GM18858 (cell line): ENCODE measurements at regions not wholly inside any gene's neighbourhood (a gene's known extent, or its start where the extent isn't known, plus 50 kb on each side); places are given as distances from the start of the nearest gene placed in this dataset.

Source experiments
- ATAC-seq: cut with Tn5 transposase; IDR thresholded peaks from one replicate; pipeline ENCODE4 v1.9.1; 2021; ENCODE audit not compliant: unreplicated experiment

DNA sequence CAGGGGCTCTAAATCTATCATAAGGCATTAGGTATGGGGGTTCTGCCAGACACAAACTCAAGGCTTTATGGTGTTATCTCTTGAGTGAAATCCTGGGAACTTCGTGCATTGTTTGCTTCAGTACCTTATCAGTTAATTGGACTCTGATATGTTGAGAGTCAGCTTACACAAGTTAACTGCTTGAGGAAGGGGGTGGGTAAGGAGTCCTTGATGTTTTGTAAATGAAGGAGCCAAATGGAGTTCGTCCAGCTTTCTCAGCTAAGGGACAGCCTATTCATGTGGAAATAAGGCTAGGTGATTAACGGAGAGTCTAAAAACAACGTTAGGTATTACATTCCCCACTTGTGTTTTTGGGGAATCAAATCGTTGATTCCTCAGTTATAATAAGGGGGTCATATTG, 157.4 kb downstream of the TRIM27 start:
- no peak for ATAC-seq

DNA sequence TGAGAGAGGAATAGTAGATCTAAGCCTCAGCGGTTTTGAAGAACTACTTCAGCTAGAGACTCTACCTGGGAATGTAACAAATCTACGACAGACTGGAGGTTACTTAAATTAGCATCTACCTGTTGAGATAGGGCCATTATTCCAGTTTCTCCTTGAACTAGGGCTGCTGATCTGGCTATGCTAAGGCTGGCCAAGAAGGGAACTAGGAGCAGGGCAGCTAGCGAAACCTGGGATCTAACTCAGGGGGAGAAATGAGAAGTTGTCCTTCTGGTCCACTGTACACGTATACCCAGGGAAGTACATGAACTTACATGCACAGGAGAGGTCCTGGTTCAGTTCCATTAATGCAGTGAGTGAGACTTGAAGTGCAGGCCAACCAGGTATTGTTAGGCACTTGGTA, 156.7 kb downstream of the TRIM27 start:
- ATAC-seq, result no peak

DNA sequence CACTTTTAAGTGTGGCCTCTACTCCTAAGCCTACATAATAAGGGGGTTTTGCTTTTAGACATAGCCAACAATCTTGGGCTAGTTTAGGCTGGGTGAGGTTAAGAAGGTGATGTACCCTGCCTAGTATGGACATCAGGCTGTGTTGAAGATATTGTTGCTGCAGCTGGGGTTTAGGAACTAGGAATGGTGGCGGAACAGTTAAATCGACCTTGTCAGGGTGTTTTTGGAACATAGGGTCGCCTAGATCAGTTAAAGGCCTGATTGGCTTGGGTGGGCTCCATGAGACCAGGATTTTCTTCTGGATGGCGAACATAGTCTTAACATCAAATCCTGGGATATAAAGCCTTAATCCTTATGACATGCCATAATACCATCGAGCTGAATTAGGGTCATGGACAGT, 156.1 kb downstream of the TRIM27 start:
- ATAC-seq, result no peak

DNA sequence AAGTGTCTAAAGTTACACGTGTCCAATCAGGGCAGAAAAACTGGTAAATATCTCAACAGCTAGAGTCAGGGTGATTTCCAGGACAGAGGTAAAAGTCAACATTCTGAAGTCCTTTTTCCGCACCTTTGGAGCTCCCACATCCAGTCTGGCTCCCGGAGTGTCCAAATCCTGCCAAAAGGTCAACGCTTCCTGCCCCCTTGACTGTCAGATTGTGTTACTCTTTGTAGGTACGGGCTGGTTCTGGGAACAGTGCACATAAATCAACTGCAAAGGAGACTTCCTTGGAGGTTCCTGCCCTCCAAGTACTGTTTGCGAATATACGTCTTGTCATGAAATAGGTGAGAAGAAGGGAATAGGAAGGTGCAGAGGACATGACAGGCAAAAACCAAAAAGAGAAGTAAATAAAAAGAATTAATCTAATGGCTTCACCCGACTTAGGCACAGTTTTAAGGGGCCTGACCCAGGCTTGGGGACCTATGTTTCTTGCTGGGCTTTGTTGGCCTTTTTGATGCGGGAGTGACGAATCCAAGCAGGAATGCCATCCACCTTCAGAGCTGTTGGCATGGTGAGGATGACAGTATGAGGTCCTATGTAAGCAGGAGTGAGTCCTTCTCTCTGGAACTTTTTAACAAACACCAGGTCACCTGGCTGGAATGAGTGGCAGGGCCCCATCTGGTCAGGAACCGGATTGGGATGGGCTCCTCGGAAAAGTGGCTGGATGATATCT, 155.4 kb downstream of the TRIM27 start:
- ATAC-seq, result no peak

DNA sequence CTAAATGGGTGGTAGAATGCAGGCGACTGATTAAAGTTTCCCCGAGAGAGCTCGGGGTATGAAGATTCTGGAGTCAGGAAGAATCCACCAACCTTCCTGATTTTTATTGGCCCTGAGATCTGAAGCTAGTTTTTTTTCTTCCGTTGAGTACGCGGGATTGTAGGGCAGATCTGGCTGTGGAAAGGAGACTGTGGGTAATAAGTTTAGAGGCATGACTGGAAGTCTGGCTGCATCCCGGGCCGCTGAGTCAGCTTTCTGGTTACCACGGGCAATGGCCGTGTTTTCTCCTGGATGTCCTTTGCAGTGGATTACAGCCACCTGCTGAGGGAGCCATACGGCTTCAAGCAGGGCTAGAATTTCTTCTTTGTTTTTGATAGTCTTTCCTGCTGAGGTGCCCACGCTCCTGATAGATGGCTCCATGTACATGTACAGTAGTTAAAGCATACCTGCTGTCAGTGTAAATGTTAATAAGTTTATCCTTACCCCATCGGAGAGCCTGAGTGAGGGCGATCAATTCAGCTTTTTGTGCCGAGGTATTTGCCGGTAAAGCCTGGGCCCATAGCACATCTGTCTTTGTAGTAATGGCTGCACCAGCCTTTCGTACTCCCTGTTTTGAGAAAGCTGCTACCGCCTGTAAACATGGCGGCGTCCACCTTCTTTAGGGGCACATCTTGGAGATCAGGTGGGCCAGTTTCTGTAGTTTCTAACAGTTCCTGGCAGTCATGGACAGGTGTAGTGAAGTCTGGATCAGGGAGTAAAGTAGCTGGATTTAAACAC, 154.0 kb downstream of the TRIM27 start:
- no peak for ATAC-seq

DNA sequence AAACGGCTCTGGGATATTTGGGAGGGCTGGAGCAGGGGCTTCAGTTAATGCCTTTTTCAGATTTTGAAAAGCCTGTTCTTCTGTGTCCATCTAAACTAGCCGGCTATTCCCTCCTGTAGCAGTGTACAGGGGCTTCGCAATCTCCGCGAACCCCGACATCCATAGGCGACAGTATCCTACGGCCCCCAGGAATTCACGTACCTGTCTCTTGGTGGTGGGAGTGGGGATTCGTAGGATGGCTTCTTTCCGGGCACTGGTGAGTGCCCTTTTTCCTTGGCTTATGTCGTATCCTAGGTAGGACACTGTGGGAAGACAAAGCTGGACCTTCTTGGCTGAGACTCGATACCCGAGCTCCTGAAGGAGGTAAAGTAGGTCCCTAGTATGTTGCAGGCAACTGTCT, 153.1 kb downstream of the TRIM27 start:
- no peak for ATAC-seq

DNA sequence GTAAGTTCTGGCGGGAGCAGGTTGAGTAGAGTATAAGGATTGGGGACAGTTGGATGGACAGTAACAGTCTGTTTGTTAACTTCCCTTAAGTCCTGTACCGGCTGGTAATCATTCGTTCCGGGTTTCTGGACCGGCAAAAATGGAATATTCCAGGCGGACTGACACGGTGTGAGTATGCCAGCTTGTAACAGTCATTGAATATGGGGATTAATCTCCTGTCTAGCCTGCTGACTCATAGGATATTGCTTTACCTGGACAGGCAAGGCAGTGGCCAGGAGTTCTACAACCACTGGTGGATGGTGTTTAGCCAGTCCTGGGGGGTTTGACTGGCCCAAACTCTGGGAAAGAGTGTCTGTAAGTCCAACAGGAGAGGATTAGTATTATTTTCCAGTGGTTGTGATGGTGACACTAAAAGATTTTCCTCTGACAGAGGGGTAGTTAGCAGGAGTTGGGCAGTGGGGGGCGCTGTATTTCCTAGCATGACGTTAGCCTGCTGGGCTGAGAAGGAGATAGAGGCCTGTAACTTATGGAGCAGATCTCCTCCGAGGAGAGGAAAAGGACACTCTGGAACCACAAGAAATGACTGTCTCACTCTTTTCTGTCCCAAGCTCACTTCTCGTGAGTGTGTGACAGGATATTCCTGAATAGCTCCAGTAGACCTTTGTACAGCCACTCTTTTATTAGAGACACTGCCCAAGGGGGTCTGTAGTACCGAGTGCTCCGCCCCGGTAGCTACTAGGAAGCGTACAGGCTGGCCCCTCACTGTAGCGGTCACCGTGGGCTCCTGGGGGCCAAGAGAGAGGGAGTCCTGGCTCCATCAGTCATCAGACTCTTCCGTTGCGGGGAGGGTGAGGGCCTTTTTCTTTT, 152.2 kb downstream of the TRIM27 start:
- ATAC-seq, result no peak

DNA sequence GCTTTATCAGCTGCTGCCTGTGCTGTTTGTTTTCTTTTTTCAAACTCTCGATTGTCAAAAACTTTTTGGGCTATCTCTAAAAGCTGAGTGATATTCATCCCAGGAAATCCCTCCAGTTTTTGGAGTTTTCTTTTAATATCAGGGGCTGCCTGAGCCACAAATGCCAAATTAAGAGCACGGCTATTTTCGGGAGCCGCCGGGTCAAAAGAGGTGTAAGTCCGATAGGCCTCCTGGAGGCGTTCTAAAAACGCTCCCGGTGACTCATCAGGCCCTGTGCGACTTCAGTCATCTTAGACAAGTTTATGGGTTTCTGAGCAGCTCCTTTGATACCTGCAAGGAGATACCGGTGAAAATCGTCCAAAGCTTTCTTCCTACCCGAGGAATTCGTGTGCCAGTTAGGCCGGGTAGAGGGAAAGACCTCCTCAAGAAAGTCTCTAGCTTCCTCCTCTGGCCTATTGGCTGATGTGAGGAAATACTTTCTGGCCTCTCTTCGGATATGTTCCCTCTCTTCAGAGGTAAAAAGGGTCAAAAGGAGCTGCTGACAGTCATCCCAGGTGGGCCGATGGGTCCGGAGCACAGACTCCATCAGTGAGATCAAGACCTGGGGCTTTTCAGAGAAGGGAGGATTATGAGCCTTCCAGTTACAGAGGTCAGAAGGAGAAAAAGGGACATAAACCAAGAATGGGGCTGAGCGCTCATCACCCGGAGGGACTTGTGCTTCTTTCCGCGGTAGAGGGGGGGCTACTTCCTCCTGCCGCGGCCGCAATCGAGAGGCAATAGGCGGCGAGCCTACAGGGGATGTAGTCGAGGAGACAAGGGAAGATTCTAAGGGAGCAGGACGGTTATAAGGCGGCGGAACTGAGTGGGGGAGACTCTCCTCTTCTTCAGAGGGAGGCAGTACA, 151.1 kb downstream of the TRIM27 start:
- ATAC-seq, result no peak

DNA sequence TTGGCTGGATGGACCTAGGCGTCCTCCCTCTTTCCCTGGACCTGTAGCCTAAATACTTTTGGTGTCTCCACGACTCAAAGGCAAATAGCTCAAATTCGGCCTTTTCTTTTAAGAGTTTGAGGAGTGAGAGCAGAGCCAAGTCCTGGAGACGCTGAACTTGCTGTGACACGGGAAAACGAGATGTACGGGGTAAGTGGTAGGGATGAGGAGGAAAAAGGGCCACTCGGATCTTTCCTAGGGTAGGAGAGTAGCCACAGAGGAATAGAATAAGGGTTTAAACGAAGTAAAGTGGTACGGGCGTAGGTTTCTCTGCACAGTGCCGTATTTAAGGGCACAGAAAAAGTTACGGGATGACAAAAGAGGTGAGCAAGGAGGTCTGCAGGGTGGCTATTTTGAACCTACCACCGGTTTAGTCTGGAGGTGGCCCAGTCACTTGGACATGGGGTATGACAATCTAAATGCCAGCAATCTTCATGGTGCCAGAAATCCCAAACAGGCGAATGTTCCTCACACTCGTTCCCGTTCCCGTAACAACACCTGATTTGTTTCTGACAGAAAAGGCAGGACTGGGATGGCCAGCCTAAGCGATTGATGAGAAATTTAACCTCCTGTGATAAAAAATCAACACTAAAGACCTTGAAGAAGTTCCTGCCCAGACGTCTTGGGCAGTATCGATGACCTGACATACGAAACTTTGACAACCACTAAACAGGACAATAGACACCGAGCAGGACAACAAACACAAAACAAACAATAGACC, 149.3 kb downstream of the TRIM27 start:
- ATAC-seq, result no peak

DNA sequence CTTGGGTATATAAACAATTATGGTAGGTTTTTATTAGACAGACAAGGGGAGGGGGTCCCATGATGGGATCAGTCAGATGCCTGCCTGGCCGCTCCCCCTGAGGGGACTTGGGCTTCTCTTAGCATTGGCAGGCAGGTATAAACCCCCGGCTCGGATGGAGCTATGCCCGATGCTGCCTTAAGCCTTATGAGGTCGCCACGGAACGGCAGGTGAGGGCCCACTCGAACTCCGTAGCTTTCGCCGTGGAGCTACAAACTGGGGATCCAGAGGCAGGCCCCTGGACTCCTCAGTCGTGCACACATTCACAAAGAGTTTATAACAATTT, 148.8 kb downstream of the TRIM27 start:
- no peak for ATAC-seq

DNA sequence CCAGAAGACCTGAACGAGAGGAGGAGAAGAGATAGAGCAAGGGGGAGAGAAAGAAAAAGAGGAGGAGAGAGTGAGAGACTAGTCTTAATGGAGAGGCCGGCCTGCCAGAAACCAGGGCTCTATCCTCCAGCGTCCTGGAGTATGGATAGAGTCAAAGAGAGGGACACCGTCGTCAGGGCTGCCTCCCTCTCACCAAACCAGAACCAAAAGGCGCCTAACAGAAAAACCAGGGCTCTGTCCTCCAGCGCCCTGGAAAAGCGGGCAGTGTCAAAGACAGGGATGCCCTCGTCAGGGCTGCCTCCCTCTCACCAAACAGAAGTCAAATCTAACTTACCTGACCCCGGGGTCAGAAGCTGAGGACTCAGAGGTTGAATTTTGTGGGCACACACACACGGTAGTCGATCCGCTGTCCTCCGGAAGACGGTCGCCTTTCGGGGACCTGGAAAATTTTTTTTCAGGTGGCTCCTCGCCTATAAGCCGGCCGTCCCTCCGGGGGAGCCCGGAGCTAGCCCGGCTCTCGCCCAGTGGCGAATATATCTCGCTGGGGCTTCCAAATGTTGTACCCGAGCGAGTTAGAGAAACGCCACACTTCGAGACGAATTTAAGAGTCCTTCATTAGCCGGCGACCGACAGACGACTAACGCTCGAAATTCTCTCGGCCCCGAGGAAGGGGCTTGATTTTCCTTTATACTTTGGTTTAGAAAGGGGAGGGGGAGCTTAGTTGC, 148.2 kb downstream of the TRIM27 start:
- no peak for ATAC-seq

DNA sequence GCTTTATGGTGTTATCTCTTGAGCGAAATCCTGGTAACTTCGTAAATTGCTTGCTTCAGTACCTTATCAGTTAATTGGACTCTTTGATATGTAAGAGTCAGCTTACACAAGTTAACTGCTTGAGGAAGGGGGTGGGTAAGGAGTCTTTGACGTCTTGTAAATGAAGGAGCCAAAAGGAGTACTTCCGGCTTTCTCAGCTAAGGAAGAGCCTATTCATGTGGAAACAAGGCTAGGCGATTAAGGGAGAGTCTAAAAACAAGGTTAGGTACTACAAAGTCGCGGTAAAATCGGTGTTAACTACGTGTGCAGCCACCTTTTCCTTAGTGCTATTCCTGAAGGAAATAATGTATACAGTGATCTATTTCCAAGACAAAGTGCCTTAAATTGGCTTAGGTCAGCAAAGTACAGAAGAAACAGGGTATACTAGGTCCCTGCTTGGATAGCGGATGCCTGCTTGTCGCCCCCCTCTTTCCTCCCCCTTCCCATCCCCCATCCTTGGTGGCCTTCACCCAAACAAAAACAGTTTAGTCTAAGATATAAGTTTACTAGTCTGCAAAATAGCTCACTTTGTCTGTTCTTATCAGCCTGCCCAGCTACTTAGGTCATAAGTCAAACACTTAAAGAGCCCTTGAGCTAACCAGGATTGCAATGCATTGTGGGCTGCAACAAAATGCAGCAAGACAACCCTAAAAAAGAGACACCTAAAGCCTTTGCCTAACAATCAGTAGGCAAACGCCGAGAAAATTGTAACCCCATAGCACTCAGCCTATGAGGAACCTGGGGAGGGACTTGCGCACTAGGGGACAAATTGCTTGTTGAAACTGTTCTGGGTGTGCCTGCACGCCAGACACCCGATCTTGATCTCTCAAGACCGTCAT, 147.3 kb downstream of the TRIM27 start:
- no peak for ATAC-seq

DNA sequence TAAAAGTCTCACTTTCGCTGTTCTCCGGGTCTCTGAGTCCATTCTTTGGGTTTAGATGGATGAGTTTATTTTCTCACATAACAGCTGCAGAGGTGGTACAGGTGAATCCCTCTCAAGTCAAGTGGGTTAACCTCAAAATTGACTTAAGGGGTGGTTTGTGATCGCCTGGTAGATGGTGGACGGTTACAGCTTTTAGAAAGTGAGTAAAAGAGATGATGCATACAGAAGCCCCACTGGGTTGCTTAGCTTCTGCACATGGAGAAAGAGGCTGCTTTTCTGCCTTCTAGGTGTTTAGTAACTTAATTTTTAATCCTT, 146.7 kb downstream of the TRIM27 start:
- ATAC-seq, result no peak

DNA sequence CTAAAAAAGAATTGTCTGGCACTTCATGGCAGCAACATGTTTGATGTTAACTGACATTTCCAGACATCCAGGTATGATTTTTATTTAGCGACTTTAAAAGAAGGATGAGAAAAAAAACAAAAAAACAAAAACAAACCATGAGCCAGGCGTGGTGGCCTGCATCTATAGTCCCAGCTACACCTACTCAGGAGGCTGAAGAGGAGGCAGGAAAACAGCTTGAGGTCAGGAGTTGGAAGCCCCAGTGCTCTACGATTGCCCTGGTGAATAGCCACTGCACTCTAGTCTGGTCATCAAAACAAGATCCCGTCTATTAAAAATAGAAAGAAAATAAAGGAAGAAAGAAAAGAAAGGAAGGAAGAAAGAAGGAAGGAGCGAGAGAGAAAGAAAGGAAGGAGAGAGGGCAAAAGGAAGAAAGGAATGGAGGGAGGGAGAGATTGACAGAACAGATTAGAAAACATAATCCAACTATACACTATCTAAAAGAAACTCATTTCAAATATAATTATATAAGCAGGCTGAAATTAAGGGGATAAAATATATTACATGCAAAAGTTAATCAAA, 141.6 kb downstream of the TRIM27 start:
- no peak for ATAC-seq

DNA sequence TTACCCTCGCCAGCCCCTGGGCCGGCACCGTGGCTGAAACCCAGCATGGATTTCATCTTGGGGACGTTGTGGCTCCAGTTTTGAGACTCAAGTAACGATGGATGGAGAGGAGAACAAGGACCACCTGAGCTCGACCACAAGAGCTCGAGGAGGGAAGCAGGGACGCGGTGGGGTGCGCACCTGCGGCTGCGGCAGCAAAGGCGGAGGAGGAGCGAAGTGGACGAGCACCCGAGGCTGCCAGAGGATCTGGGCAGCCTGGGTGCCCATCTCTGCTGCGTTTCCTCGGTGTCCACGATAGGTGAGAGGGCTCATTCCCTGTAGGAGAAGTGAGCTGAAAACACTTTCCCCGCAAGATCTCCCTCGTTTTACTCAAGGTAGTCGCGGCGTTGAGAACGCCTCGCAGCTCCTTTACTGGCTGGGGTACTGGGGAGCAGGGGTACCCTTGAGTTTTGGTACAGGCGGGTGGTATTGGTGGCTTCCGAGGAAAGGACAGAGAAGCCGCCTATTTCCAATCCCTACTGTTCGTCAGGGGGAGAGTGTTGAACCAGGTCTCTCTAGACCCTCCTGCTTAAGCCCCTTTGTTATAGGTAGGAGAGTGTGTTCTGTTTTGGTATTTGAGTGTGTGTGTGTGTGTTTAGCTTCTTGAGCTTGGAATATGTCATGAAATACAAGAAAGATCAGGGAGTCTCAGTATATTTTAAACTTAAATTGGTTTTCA, 137.7 kb downstream of the TRIM27 start:
- no peak for ATAC-seq

DNA sequence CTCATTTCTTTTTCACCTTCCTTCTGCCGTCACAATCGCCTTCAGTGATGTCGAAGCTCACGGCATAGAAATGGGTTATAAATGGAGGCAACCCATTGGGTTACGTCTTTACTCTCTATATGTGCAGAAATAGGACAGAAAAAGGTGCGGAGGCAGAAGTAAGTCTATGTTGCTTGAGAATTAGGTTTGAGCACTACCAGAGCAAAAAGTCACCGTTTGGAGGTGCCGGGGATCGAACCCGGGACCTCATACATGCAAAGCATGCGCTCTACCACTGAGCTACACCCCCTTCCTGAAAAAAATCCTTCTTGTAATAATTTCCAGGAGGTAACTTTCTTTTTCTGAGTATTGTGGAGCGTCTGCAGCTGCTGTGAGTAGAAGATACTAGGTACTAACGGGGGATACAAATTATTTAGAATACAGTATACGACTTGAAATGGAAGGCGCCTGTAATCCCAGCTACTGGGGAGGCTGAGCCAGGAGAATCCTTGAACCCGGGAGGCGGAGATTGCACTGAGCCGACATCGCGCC, 134.2 kb downstream of the TRIM27 start:
- ATAC-seq, result no peak

DNA sequence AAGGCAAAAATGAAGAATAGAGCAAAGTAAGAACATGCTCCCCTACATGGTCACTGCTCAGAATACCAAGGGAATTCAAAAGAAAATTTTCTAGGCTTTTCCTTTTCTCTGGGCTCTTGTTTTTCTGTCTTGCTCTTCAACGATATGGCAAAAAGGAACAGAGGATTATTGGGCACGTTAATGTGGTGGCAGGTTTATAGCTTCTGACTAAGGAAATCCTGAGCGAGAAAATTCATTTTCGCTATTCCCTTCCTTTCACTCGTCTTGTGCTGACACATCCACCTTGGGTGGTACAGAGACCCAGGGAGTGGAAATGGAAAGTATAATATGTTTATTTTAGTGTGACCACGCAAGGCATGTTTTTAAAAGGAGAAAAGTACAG, 132.8 kb downstream of the TRIM27 start:
- ATAC-seq, result no peak
